NOMO-1 treated with DMSO at 0.1 percent for 48 hours (cell line): ENCODE measurements at regions not wholly inside any gene's neighbourhood (a gene's known extent, or its start where the extent isn't known, plus 50 kb on each side); places are given as distances from the start of the nearest gene placed in this dataset.

Experiments
- DNase-seq: peaks from one replicate; lab custom pipeline; 2025; ENCODE audit not compliant: unreplicated experiment; lab: John Stamatoyannopoulos, UW

- DNase-seq: no peak
These were observed 169.8 kb downstream of the SUCLA2 start for GRCh38 chr13:47831265-47831664.

GRCh38 chr13:47829690-47830089 lies 171.4 kb downstream of the SUCLA2 start:
- DNase-seq: no peak

- DNase-seq: no peak
These were observed 174.6 kb downstream of the SUCLA2 start for GRCh38 chr13:47826471-47826870.

- DNase-seq: no peak
These were observed 179.0 kb downstream of the SUCLA2 start for GRCh38 chr13:47822036-47822435.

DNA sequence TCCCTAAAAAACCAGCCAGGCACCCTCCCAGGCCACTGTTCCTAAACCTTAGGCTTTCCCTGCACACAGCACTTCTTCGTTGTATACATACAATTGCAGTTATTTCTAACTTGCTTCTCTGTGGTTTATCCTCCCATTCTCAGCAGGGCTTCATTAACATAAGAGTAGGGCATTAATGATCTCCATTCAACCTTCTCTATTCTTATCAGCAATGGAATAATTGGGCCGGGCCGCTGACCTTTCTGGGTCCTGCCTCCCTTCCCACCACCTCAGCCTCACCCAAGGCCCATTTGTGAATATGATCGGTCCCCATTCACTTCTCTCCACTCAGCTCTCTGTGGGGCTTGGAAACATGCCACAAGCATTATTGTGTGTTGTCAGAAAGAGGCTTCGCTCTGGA lies 184.2 kb downstream of the SUCLA2 start:
- no peak for DNase-seq

GRCh38 chr13:47813718-47814117 lies 187.4 kb downstream of the SUCLA2 start:
- no peak for DNase-seq

DNA sequence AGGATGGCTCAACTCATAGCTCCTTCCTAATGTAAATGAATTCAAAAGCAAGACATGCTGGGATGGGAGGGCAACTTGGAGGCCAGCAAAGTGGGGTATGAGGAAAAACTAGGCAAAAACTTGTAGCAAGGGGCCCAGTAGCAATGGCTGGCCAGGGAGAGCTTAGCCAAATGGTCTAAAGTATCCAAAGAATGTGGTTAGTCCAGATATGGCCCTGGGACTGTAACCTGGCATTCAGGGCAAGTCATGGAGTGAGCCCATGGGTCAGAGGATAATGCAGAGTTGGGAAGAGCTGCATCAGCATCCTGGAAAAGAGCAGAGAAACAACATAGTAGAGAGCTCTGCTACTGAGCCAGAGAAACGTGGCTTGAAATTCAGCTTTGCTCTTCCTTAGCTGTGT lies 191.7 kb downstream of the SUCLA2 start:
- no peak for DNase-seq

DNA sequence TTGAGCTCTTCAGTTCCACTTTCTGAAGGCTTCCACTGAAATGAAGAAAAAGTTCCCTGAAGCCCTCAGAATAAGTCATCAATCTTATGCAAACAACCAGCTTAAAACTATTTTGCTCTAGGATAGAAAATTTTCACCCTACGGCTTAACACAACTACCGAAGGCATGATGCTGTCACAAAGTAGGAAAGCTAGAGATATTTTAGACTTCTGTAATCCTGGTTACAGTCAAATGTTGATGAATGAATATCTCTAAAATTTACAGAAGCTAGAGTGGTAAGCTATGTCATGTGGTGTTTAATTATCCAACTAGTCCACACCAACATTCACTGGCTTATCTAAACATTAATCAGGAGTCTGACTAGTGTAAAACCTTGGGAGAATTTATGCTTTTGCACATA lies 197.9 kb downstream of the SUCLA2 start:
- DNase-seq: no peak

DNA sequence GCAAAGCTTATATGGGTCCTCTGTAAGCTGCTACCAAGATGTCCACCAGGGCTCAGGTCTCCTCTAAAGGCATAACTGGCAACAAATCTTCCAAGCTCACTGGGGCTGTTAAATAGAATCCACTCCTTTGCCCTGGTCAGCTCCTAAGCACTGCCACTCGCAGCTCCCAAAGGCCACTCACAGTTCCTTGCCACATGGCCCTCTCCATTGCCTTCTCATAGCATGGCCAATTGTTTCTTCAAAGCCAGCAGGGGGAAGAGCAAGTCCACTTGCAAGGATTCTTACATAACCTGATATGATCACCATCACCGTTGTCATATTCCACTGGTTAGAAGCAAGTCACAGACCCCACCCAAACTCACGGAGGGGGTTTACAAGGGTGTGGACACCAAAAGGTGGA lies 199.5 kb downstream of the SUCLA2 start:
- DNase-seq: no peak

GRCh38 chr13:47800593-47800992 lies 200.5 kb downstream of the SUCLA2 start:
- DNase-seq: no peak

- DNase-seq: peak; percentile 14
These were observed 202.2 kb downstream of the SUCLA2 start for GRCh38 chr13:47798906-47799305.

- DNase-seq: no peak
These were observed 202.9 kb downstream of the SUCLA2 start for GRCh38 chr13:47798194-47798593.

- no peak for DNase-seq
These were observed 204.3 kb downstream of the SUCLA2 start for GRCh38 chr13:47796816-47797215.

DNA sequence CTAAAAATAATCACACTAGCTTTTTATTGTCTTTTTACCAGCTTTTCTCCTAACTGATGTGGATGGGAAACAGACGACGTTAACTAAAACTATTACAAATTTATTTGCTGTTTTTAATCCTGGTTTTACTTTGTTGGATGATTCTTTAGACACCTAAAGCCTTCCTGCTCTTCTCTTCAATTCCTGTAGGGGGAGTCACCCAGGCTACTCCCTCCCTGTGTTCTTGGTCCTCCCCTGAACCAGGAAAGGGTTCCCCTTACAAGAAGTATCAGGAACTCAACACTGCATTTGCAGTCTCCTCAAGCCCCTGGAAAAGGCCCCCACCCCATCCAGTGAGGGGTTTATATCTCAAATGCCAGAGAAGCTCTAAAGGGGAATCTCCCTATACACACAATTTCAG lies 206.1 kb downstream of the SUCLA2 start:
- peak; percentile 49 for DNase-seq

GRCh38 chr13:47790755-47791154 lies 210.3 kb downstream of the SUCLA2 start:
- DNase-seq: no peak

- DNase-seq: no peak
These were observed 212.2 kb downstream of the SUCLA2 start for GRCh38 chr13:47788844-47789243.

DNA sequence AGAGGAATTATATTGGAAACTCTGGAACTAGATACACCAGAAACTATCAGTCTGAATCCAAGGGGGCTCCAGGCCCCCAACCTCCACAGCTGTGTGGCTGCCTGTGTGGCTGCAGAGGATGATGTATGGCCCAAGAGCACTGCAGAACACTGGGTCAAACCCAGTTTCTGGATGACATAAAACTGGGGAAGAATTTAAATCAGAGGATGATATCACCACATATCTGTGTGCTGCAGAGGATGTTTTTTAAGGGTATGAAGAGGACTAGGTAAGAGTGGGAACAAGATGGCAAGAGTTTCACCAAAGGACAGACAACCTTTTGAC lies 226.4 kb downstream of the SUCLA2 start:
- DNase-seq: no peak

- DNase-seq: no peak
These were observed 236.3 kb downstream of the SUCLA2 start for GRCh38 chr13:47764817-47765216.

DNA sequence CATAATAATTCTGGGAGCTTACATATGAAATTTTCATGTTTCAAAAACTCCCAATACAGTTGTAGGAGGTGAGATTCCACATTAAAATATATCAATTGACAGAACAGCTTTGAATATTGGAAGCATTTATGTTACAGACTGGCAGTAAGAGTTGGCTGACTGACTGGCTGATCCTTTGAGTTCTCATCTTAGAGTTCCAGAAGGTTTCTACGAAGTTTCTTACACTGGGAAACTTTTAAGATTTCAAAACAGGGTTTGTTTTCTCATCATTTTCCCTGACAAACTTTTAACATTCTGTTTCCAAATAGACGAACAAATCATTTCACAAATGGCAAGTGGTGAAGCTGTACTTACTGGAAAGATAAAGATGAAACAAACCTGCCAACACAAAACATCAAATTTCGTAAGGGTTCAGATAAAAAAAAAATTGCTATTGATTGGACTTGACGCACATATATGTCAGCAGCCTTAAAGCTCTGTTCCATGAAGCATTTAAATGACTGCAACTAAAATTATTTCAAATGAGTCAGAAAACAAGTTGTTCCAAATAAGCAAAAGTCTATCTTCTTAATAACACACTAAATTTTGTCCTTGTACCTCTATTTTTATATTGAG lies 243.5 kb downstream of the SUCLA2 start:
- no peak for DNase-seq

DNA sequence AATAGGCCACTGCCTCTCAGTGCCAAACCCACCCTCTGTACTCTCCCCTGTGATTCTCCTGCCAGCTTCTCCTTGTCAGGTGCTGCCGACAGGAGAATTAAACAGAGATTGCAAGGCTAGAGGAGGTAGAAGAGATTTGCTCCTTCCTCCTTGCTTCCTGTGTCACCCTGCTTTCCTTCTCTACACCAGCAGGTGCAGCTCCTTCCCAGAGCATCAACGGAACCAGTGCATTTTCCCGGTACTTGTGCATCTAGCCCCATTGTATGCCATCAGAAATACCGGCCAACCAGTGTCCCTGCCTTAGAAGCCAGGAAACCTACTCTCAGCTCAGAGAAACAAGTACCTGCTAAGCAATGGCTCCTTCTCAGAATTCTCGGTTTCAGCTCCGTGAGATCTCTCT lies 253.2 kb downstream of the SUCLA2 start:
- DNase-seq: no peak

- DNase-seq: no peak
These were observed 274.7 kb downstream of the SUCLA2 start for GRCh38 chr13:47726394-47726793.

DNA sequence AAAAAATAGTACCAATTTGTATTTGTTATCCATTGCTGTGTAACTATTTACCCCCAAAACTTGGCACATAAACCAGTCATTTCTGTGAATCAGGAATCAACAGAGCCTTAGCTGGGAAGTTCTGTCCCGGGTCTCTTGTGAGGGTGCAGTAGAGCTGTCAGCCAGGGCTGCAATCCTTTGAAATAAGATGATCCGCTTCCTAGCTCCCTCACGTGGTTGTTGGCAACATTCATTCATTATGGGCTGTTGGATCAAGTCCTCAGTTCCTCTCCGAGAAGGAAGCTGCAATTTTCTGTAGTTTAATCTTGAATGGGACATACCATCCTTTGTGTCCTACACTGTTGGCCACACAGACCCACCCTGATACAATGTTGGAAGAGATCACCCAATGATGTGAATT lies 277.2 kb downstream of the SUCLA2 start:
- no peak for DNase-seq

- DNase-seq: no peak
These were observed 281.9 kb downstream of the SUCLA2 start for GRCh38 chr13:47719164-47719563.

DNA sequence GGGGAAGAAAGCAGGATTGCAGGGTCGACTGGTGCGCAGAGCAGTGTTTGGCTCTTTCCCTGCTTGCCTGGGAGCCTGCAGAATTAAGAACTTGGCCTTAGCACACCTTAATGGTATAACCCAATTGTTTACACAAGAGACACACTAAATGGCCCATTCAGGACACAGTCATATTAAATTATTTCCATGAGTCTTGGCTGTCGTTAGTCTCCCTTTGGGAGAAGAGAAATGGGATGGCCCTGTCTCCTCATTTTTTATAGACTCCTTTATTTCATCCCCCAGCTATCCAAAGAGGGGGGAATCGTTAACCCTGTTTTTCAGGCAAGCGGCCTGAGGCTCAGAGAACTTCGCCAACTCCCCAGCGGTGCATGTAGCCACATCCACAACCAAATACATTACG lies 282.5 kb downstream of the SUCLA2 start:
- no peak for DNase-seq
